CD14-positive monocyte (primary cell): ENCODE measurements at regions not wholly inside any gene's neighbourhood (a gene's known extent, or its start where the extent isn't known, plus 50 kb on each side); places are given as distances from the start of the nearest gene placed in this dataset.

Experiments
- DNase-seq, 3 donors: peaks; one replicate each; pipeline ENCODE4 v3.0.0-alpha.2; 2011 to 2022
- H2AFZ ChIP-seq: 2 replicates; pipeline ENCODE4 v1.6.0; 2012; ENCODE audit warnings: mild to moderate bottlenecking, low read depth, low read length, inconsistent platforms; ENCODE audit not compliant: insufficient read depth, poor library complexity, severe bottlenecking
- H3K27ac ChIP-seq, 2 donors: 1 replicate in 1 of 2; 2 replicates in 1 of 2; pipeline ENCODE4 v1.5.1; 2012 to 2013; ENCODE audit warnings: low read length in 2 of 2, control low read depth in 1 of 2, inconsistent platforms in 1 of 2, low read depth in 1 of 2, mild to moderate bottlenecking in 1 of 2
- H3K27me3 ChIP-seq, 2 donors: one replicate each; pipeline versions ENCODE4 v1.6.0 to v1.6.1; 2011 to 2013; ENCODE audit warnings: low read length in 2 of 2; ENCODE audit not compliant: control insufficient read depth in 2 of 2, insufficient read depth in 2 of 2
- H3K36me3 ChIP-seq, 2 donors: replicated peaks in 1 of 2; 1 replicate in 1 of 2; 2 replicates in 1 of 2; pipeline versions ENCODE4 v1.5.1 to v1.6.1; 2012 to 2013; ENCODE audit warnings: low read length in 2 of 2, control low read depth in 1 of 2, inconsistent platforms in 1 of 2, mild to moderate bottlenecking in 1 of 2; ENCODE audit not compliant: insufficient read depth in 2 of 2, control insufficient read depth in 1 of 2
- H3K4me1 ChIP-seq, 2 donors: 1 replicate in 1 of 2; 2 replicates in 1 of 2; pipeline versions ENCODE4 v1.5.1 to v1.6.1; 2012 to 2013; ENCODE audit warnings: low read length in 2 of 2, control low read depth in 1 of 2, inconsistent platforms in 1 of 2, mild to moderate bottlenecking in 1 of 2, moderate library complexity in 1 of 2; ENCODE audit not compliant: insufficient read depth in 2 of 2, control insufficient read depth in 1 of 2
- H3K4me2 ChIP-seq: replicated peaks from 2 replicates; pipeline ENCODE3; 2012; ENCODE audit warnings: low read length, moderate library complexity, mild to moderate bottlenecking; ENCODE audit not compliant: poor library complexity, severe bottlenecking; ENCODE audit errors: extremely low read depth
- H3K4me3 ChIP-seq, 3 experiments: fragments of 200-600 bp in 1 of 3; sonication (generic) in 1 of 3; replicated peaks in 1 of 3; 1 replicate in 2 of 3; 2 replicates in 1 of 3; pipeline ENCODE4 v1.5.1; 2011 to 2013; ENCODE audit warnings: low read length in 3 of 3, mild to moderate bottlenecking in 3 of 3, control low read depth in 2 of 3, low read depth in 2 of 3, inconsistent platforms in 1 of 3, moderate library complexity in 1 of 3
- H3K79me2 ChIP-seq: 2 replicates; pipeline ENCODE4 v1.6.0; 2012; ENCODE audit warnings: mild to moderate bottlenecking, control low read depth, inconsistent platforms, low read length, moderate library complexity; ENCODE audit not compliant: insufficient read depth
- H3K9ac ChIP-seq: 2 replicates; pipeline ENCODE4 v1.6.0; 2017; ENCODE audit warnings: low read length, mild to moderate bottlenecking; ENCODE audit not compliant: insufficient read depth, poor library complexity, severe bottlenecking
- H3K9me3 ChIP-seq, 2 donors: replicated peaks in 1 of 2; 1 replicate in 1 of 2; 2 replicates in 1 of 2; pipeline versions ENCODE4 v1.5.1 to v1.6.1; 2012 to 2013; ENCODE audit warnings: low read length in 2 of 2, control low read depth in 1 of 2; ENCODE audit not compliant: control insufficient read depth in 1 of 2, insufficient read depth in 1 of 2
- H4K20me1 ChIP-seq: 2 replicates; pipeline ENCODE4 v1.6.0; 2012; ENCODE audit warnings: mild to moderate bottlenecking, low read length, control low read depth, moderate library complexity; ENCODE audit not compliant: insufficient read depth
- H3K27ac Mint-ChIP-seq, 7 donors: one replicate each; pipeline ENCODE4 v1.8.0; 2020; ENCODE audit warnings: mild to moderate bottlenecking in 7 of 7, mixed read lengths in 7 of 7, moderate library complexity in 6 of 7, inconsistent platforms in 2 of 7
- H3K27me3 Mint-ChIP-seq, 3 donors: one replicate each; pipeline ENCODE4 v1.8.0; 2021 to 2022; ENCODE audit warnings: low read depth in 3 of 3, mild to moderate bottlenecking in 3 of 3, mixed read lengths in 3 of 3, moderate library complexity in 3 of 3, inconsistent platforms in 1 of 3
- H3K36me3 Mint-ChIP-seq, 2 donors: one replicate each; pipeline ENCODE4 v1.8.0; 2020; ENCODE audit warnings: mixed read lengths in 2 of 2, inconsistent platforms in 1 of 2, mild to moderate bottlenecking in 1 of 2
- H3K4me1 Mint-ChIP-seq: one replicate; pipeline ENCODE4 v1.8.0; 2020; ENCODE audit warnings: mild to moderate bottlenecking, mixed read lengths
- H3K4me3 Mint-ChIP-seq, 2 donors: one replicate each; pipeline ENCODE4 v1.8.0; 2020; ENCODE audit warnings: mild to moderate bottlenecking in 2 of 2, mixed read lengths in 2 of 2, moderate library complexity in 1 of 2
- H3K9me3 Mint-ChIP-seq, 7 donors: one replicate each; pipeline ENCODE4 v1.8.0; 2020 to 2022; ENCODE audit warnings: mixed read lengths in 7 of 7, mild to moderate bottlenecking in 6 of 7, moderate library complexity in 6 of 7, inconsistent platforms in 2 of 7
- CTCF ChIP-seq: fragments of 200-600 bp; IDR thresholded peaks from one replicate; pipeline ENCODE4 v1.8.0; 2022; ENCODE audit warnings: antibody characterized with exemption, mild to moderate bottlenecking
- WGBS: methylation state at CpG from one replicate; pipeline ENCODE4 v1.1.5; 2013; ENCODE audit warnings: missing lambda C conversion rate; ENCODE audit not compliant: insufficient coverage; 5-methylcytosine and 5-hydroxymethylcytosine counted together
- intact Hi-C, 2 donors: fragments of 100-400 bp; cut with micrococcal nuclease; formaldehyde crosslinking; loops; one replicate each; pipeline versions ENCODE4 v1.15.0 to v1.15.1; 2023

GRCh38 chr2:151067658-151068369 is 193.8 kb downstream of the RBM43 start:
- H3K4me3 Mint-ChIP-seq, result no peak overlapping the region
- H3K4me1 ChIP-seq, result no peaks in the 10 kb centered on the region
- no peaks in the 10 kb centered on the region for H3K9me3 ChIP-seq
- DNase-seq, result no peak
- WGBS, result no CpG with 5 or more reads among the region's 8 CpGs
- H3K27ac Mint-ChIP-seq, result no peak overlapping the region
- no peaks in the 10 kb centered on the region for H3K36me3 Mint-ChIP-seq
- H3K9ac ChIP-seq, result no peak overlapping the region
- H3K27me3 ChIP-seq, result no peaks in the 10 kb centered on the region
- H3K27ac ChIP-seq, result no peak overlapping the region
- no peak for TF ChIP-seq CTCF
- H3K4me1 Mint-ChIP-seq, result no peaks in the 10 kb centered on the region
- peaks cover 0 to 9% (median 1%) of the 10 kb centered on the region in 3 donors for H3K27me3 Mint-ChIP-seq
- intact Hi-C loops, result no loop called here
- H4K20me1 ChIP-seq, result no peaks in the 10 kb centered on the region
- H3K4me3 ChIP-seq, result no peak overlapping the region
- H3K4me2 ChIP-seq, result no peak overlapping the region
- no peak overlapping the region for H2AFZ ChIP-seq
- no peaks in the 10 kb centered on the region for H3K79me2 ChIP-seq
- peaks cover 0 to 3% (median 2%) of the 10 kb centered on the region in 7 donors for H3K9me3 Mint-ChIP-seq
- no peaks in the 10 kb centered on the region for H3K36me3 ChIP-seq

- Mint-ChIP-seq H3K27me3 (peaks cover 0 to 2% (median 2%) of the 10 kb centered on the region in 3 donors), H3K27ac (no peak overlapping the region), H3K36me3 (no peaks in the 10 kb centered on the region), H3K4me1 (no peaks in the 10 kb centered on the region), H3K4me3 (no peak overlapping the region), H3K9me3 (peaks cover 0 to 8% (median 3%) of the 10 kb centered on the region in 7 donors)
- no peak overlapping the region for H2AFZ ChIP-seq
- 75% methylated on average over 2 of the region's 3 CpGs for WGBS
- no peak for DNase-seq
- H3K36me3 ChIP-seq, result no peaks in the 10 kb centered on the region
- H3K27ac ChIP-seq, result no peak overlapping the region
- H3K4me1 ChIP-seq, result no peaks in the 10 kb centered on the region
- no peaks in the 10 kb centered on the region for H3K79me2 ChIP-seq
- no peak overlapping the region for H3K4me3 ChIP-seq
- intact Hi-C loops, result no loop called here
- H3K27me3 ChIP-seq, result no peaks in the 10 kb centered on the region
- no peak overlapping the region for H3K9ac ChIP-seq
- TF ChIP-seq CTCF, result no peak
- H4K20me1 ChIP-seq, result no peaks in the 10 kb centered on the region
- no peaks in the 10 kb centered on the region for H3K9me3 ChIP-seq
- no peak overlapping the region for H3K4me2 ChIP-seq
Measured at GRCh38 chr2:151063271-151063670, 198.4 kb downstream of the RBM43 start.
